HFFc6 (cell line): ENCODE measurements at regions not wholly inside any gene's neighbourhood (a gene's known extent, or its start where the extent isn't known, plus 50 kb on each side); places are given as distances from the start of the nearest gene placed in this dataset.

Experiments used
- DNase-seq: peaks from one replicate; pipeline ENCODE4 v3.0.0-alpha.2; 2018
- H3K27ac Mint-ChIP-seq: 2 replicates; pipeline ENCODE4 v1.8.0; 2020; ENCODE audit warnings: mild to moderate bottlenecking, mixed read lengths
- H3K27me3 Mint-ChIP-seq: 2 replicates; pipeline ENCODE4 v1.8.0; 2021; ENCODE audit warnings: mild to moderate bottlenecking, moderate library complexity, mixed read lengths; ENCODE audit not compliant: insufficient read depth
- H3K36me3 Mint-ChIP-seq: 2 replicates; pipeline ENCODE4 v1.8.0; 2021; ENCODE audit warnings: low read depth, mixed read lengths
- H3K4me1 Mint-ChIP-seq: 2 replicates; pipeline ENCODE4 v1.8.0; 2020; ENCODE audit warnings: low read depth, mixed read lengths
- H3K4me3 Mint-ChIP-seq: 2 replicates; pipeline ENCODE4 v1.8.0; 2020; ENCODE audit warnings: mild to moderate bottlenecking, moderate library complexity, mixed read lengths
- H3K9me3 Mint-ChIP-seq: 2 replicates; pipeline ENCODE4 v1.8.0; 2020; ENCODE audit warnings: mild to moderate bottlenecking, mixed read lengths
- TF ChIP-seq, protein P1 (sequence below): fragments of 200-600 bp; sonication (generic); IDR thresholded peaks from 2 replicates; pipeline ENCODE4 v1.5.0; 2021; ENCODE audit warnings: antibody characterized with exemption, mild to moderate bottlenecking

DNA sequence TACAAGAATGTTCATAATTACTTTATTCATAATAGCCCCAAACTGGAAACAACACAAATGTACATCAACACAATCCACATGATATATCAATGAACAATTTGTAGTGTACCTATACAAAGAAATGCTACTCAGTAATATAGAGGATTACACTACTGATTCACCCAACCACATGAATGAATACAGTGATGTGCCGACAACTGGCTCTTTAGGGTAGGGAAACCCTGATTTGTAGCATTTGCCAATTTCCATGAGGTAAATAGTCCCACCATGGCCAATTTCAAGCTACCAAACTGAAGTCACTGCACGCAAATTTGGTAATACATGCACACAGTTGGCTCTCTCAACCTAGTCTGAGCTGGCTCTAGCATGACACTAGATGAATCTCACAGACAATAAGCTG is 190.4 kb upstream of the KRR1 start:
- no peak overlapping the region for H3K27ac Mint-ChIP-seq
- TF ChIP-seq, protein P1, sequence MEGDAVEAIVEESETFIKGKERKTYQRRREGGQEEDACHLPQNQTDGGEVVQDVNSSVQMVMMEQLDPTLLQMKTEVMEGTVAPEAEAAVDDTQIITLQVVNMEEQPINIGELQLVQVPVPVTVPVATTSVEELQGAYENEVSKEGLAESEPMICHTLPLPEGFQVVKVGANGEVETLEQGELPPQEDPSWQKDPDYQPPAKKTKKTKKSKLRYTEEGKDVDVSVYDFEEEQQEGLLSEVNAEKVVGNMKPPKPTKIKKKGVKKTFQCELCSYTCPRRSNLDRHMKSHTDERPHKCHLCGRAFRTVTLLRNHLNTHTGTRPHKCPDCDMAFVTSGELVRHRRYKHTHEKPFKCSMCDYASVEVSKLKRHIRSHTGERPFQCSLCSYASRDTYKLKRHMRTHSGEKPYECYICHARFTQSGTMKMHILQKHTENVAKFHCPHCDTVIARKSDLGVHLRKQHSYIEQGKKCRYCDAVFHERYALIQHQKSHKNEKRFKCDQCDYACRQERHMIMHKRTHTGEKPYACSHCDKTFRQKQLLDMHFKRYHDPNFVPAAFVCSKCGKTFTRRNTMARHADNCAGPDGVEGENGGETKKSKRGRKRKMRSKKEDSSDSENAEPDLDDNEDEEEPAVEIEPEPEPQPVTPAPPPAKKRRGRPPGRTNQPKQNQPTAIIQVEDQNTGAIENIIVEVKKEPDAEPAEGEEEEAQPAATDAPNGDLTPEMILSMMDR, result no peak
- H3K27me3 Mint-ChIP-seq, result no peaks in the 10 kb centered on the region
- H3K4me1 Mint-ChIP-seq, result peaks cover 39% of the 10 kb centered on the region
- DNase-seq, result no peak
- H3K36me3 Mint-ChIP-seq, result 0 out of 2 replicates have a peak, but pooled peaks cover 4% of the 10 kb centered on the region
- no peak overlapping the region for H3K4me3 Mint-ChIP-seq
- H3K9me3 Mint-ChIP-seq, result no peaks in the 10 kb centered on the region

- Mint-ChIP-seq H3K36me3 (0 out of 2 replicates have a peak, but pooled peaks cover 4% of the 10 kb centered on the region), H3K27me3 (no peaks in the 10 kb centered on the region), H3K27ac (peak overlapping the region; percentile 8; the same call in 1 of the 2 replicates), H3K4me1 (peaks cover 29% of the 10 kb centered on the region), H3K9me3 (no peaks in the 10 kb centered on the region), H3K4me3 (peak overlapping the region; percentile 44; the same call in 1 of the 2 replicates)
- TF ChIP-seq, protein P1, result no peak
- DNase-seq, result no peak
These were observed 188.5 kb upstream of the KRR1 start for GRCh38 chr12:75699728-75700496.

GRCh38 chr12:75699251-75699650 is 187.8 kb upstream of the KRR1 start:
- Mint-ChIP-seq H3K4me3 (no peak overlapping the region), H3K27ac (no peak overlapping the region; the same call in 1 of the 2 replicates), H3K27me3 (no peaks in the 10 kb centered on the region), H3K36me3 (0 out of 2 replicates have a peak, but pooled peaks cover 4% of the 10 kb centered on the region), H3K9me3 (no peaks in the 10 kb centered on the region), H3K4me1 (peaks cover 32% of the 10 kb centered on the region)
- TF ChIP-seq, protein P1, result no peak
- DNase-seq, result no peak

- DNase-seq, result no peak
- Mint-ChIP-seq H3K4me3 (no peak overlapping the region), H3K27ac (no peak overlapping the region), H3K9me3 (no peaks in the 10 kb centered on the region), H3K4me1 (peaks cover 37% of the 10 kb centered on the region), H3K27me3 (no peaks in the 10 kb centered on the region), H3K36me3 (0 out of 2 replicates have a peak, but pooled peaks cover 4% of the 10 kb centered on the region)
- TF ChIP-seq, protein P1, result no peak
These were observed 186.6 kb upstream of the KRR1 start for GRCh38 chr12:75698052-75698451.

DNA sequence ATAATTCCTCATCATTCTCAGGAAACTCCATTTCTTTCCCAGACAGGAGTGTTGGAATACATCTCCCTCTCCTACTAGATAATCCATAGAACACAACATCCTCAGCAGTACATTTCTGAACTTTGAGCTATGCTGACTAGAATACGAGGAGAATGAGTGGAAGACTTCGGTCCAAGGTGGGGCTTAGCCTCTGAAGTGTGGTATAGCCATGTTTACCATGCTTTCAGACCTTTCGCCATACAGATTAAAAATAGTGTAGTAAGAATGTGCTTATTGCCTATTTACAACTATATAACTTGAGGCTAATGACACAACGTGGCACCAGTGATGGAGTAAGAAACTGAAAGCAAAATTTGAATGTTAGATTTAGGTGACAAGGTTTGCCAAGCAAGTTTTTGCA is 184.5 kb upstream of the KRR1 start:
- Mint-ChIP-seq H3K4me3 (no peak overlapping the region), H3K27me3 (no peaks in the 10 kb centered on the region), H3K9me3 (no peaks in the 10 kb centered on the region), H3K27ac (no peak overlapping the region), H3K36me3 (0 out of 2 replicates have a peak, but pooled peaks cover 4% of the 10 kb centered on the region), H3K4me1 (peaks cover 56% of the 10 kb centered on the region)
- no peak for DNase-seq
- TF ChIP-seq, protein P1, result no peak
